SK-N-SH treated with all-trans-retinoic acid at 6 μM for 48 hours (cell line): ENCODE measurements at regions not wholly inside any gene's neighbourhood (a gene's known extent, or its start where the extent isn't known, plus 50 kb on each side); places are given as distances from the start of the nearest gene placed in this dataset.

ENCODE experiments used
- ARNTL ChIP-seq: fragments of 450-650 bp; formaldehyde crosslinking; IDR thresholded peaks from 2 replicates; pipeline ENCODE4 v1.5.0; 2020; ENCODE audit warnings: low read depth, mild to moderate bottlenecking, moderate library complexity, borderline replicate concordance
- CREB5 ChIP-seq: fragments of 250-450 bp; sonication (Bioruptor Pico); IDR thresholded peaks from 2 replicates; pipeline ENCODE4 v1.5.1; 2020; ENCODE audit warnings: low read depth, mild to moderate bottlenecking, moderate library complexity
- CSDC2 ChIP-seq: fragments of 250-450 bp; sonication (Bioruptor Pico); IDR thresholded peaks from 2 replicates; pipeline ENCODE4 v1.5.0; 2020; ENCODE audit warnings: mild to moderate bottlenecking, moderate library complexity
- PATZ1 ChIP-seq: fragments of 250-450 bp; sonication (Bioruptor Pico); IDR thresholded peaks from 2 replicates; pipeline ENCODE4 v1.8.0; 2020; ENCODE audit warnings: mild to moderate bottlenecking, moderate library complexity, borderline replicate concordance
- POU6F1 ChIP-seq: fragments of 250-450 bp; sonication (Bioruptor Pico); IDR thresholded peaks from 2 replicates; pipeline ENCODE4 v1.8.0; 2021; ENCODE audit warnings: low read depth, mild to moderate bottlenecking, moderate library complexity, borderline replicate concordance
- PPARA ChIP-seq: fragments of 250-450 bp; sonication (Bioruptor Pico); IDR thresholded peaks from 2 replicates; pipeline ENCODE4 v1.5.0; 2020; ENCODE audit warnings: mild to moderate bottlenecking, borderline replicate concordance
- ZNF70 ChIP-seq: fragments of 450-650 bp; formaldehyde crosslinking; IDR thresholded peaks from 2 replicates; pipeline ENCODE4 v1.5.0; 2020; ENCODE audit warnings: mild to moderate bottlenecking, moderate library complexity
- ZNF8 ChIP-seq: fragments of 450-650 bp; formaldehyde crosslinking; IDR thresholded peaks from 2 replicates; pipeline ENCODE4 v1.5.0; 2020; ENCODE audit warnings: mild to moderate bottlenecking, moderate library complexity

GRCh38 chr6:145538989-145539388 is 196.3 kb downstream of the EPM2A start:
- TF ChIP-seq ZNF70 (CRISPR knock-in tag) = no peak
- no peak for TF ChIP-seq ARNTL (CRISPR knock-in tag)
- TF ChIP-seq CREB5 = no peak
- TF ChIP-seq PATZ1 (CRISPR knock-in tag) = no peak
- TF ChIP-seq ZNF8 = no peak
- no peak for TF ChIP-seq PPARA
- no peak for TF ChIP-seq CSDC2 (CRISPR knock-in tag)
- no peak for TF ChIP-seq POU6F1 (CRISPR knock-in tag)
